ENCODE measurements at regions not wholly inside any gene's neighbourhood (a gene's known extent, or its start where the extent isn't known, plus 50 kb on each side); places are given as distances from the start of the nearest gene placed in this dataset.

DNA sequence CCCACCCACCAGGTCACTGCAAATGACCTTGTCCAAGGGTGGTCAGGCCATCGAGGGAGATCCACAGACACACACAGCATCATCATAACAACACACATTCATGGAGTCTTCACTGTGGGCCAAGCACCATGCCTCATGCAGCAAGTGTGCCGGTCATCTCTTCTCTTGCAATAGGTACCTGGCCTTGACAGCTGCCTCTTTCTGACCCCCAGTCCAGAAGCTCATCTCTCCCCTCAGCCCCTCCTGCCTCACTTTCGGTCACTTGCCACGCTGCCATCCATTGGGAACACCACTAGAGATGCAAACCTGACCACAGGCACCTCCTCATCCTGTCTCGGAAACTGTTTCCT, 75.9 kb downstream of the OAT start:
- Mint-ChIP-seq H3K27ac (ENCODE audit: unreplicated experiment) (no peak overlapping the region), H3K4me3 (ENCODE audit: unreplicated experiment) (no peak overlapping the region), H3K4me1 (ENCODE audit: low read depth, unreplicated experiment) (no peaks in the 10 kb centered on the region), H3K9me3 (ENCODE audit: unreplicated experiment) (no peaks in the 10 kb centered on the region), H3K36me3 (ENCODE audit: unreplicated experiment) (peaks cover 6% of the 10 kb centered on the region), H3K27me3 (ENCODE audit: unreplicated experiment) (peaks cover 5% of the 10 kb centered on the region)
- TF ChIP-seq, protein P1, sequence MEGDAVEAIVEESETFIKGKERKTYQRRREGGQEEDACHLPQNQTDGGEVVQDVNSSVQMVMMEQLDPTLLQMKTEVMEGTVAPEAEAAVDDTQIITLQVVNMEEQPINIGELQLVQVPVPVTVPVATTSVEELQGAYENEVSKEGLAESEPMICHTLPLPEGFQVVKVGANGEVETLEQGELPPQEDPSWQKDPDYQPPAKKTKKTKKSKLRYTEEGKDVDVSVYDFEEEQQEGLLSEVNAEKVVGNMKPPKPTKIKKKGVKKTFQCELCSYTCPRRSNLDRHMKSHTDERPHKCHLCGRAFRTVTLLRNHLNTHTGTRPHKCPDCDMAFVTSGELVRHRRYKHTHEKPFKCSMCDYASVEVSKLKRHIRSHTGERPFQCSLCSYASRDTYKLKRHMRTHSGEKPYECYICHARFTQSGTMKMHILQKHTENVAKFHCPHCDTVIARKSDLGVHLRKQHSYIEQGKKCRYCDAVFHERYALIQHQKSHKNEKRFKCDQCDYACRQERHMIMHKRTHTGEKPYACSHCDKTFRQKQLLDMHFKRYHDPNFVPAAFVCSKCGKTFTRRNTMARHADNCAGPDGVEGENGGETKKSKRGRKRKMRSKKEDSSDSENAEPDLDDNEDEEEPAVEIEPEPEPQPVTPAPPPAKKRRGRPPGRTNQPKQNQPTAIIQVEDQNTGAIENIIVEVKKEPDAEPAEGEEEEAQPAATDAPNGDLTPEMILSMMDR (IDR thresholded peaks at IDR 0.05; ENCODE audit: partially characterized antibody, unreplicated experiment), result no peak
- DNase-seq, result no peak

DNA sequence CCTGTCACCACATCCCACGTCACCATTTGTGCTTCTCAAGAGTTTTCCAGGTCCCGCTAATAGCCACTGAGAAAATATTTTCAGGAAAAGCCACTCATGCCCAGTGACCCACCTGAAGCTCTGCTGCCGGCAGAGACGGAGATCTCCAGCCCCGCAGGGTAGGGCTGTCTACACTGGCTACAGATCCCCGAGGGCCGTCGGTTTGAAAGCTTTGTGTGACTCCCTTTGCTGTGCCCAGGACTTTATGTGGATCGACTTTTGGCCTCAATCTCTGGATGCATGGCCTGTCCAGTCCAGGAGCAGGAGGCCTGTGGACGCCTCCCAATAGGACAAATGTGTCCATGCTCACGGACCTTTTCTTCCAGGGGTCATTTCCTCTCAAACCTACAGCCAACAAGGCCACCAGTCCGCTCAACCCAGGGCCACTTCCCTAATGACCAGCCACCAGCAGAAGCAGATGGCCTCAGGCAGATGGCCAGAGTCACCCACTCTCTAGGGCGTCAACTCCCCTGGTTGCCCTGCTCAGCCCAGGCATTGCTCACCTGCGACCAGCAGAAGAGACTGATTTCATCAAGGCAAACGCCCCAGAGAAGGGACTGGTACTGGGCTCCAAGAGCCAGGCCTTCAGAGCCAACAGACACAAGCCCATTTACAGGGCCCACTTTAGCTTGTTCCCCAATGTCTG, 76.4 kb downstream of the OAT start:
- H3K27ac Mint-ChIP-seq (ENCODE audit: unreplicated experiment), result no peak overlapping the region
- H3K36me3 Mint-ChIP-seq (ENCODE audit: unreplicated experiment), result peaks cover 8% of the 10 kb centered on the region
- DNase-seq, result no peak
- H3K4me3 Mint-ChIP-seq (ENCODE audit: unreplicated experiment), result no peak overlapping the region
- no peaks in the 10 kb centered on the region for H3K4me1 Mint-ChIP-seq (ENCODE audit: low read depth, unreplicated experiment)
- TF ChIP-seq, protein P1 (IDR thresholded peaks at IDR 0.05; ENCODE audit: partially characterized antibody, unreplicated experiment), result no peak
- peaks cover 5% of the 10 kb centered on the region for H3K27me3 Mint-ChIP-seq (ENCODE audit: unreplicated experiment)
- no peaks in the 10 kb centered on the region for H3K9me3 Mint-ChIP-seq (ENCODE audit: unreplicated experiment)

DNA sequence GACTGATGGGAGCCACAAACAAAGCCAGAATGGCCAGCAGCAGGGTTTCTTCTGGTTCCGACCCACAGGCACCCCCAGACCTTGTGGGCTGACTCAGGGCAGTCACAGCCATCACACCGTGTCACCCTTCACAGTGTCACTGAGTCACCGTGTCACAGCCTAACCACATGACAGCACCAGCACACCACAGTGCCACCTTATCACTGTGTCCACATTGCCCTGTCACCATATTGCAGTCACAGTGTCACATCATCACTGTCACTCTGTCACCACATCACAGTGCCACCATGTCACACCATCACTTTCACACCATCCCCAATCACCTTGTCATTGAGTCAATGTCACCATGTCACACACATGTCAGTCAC, 77.0 kb downstream of the OAT start:
- peaks cover 8% of the 10 kb centered on the region for H3K36me3 Mint-ChIP-seq (ENCODE audit: unreplicated experiment)
- TF ChIP-seq, protein P1 (IDR thresholded peaks at IDR 0.05; ENCODE audit: partially characterized antibody, unreplicated experiment), result no peak
- H3K27me3 Mint-ChIP-seq (ENCODE audit: unreplicated experiment), result peaks cover 5% of the 10 kb centered on the region
- no peak for DNase-seq
- no peaks in the 10 kb centered on the region for H3K4me1 Mint-ChIP-seq (ENCODE audit: low read depth, unreplicated experiment)
- no peak overlapping the region for H3K27ac Mint-ChIP-seq (ENCODE audit: unreplicated experiment)
- no peak overlapping the region for H3K4me3 Mint-ChIP-seq (ENCODE audit: unreplicated experiment)
- H3K9me3 Mint-ChIP-seq (ENCODE audit: unreplicated experiment), result no peaks in the 10 kb centered on the region

DNA sequence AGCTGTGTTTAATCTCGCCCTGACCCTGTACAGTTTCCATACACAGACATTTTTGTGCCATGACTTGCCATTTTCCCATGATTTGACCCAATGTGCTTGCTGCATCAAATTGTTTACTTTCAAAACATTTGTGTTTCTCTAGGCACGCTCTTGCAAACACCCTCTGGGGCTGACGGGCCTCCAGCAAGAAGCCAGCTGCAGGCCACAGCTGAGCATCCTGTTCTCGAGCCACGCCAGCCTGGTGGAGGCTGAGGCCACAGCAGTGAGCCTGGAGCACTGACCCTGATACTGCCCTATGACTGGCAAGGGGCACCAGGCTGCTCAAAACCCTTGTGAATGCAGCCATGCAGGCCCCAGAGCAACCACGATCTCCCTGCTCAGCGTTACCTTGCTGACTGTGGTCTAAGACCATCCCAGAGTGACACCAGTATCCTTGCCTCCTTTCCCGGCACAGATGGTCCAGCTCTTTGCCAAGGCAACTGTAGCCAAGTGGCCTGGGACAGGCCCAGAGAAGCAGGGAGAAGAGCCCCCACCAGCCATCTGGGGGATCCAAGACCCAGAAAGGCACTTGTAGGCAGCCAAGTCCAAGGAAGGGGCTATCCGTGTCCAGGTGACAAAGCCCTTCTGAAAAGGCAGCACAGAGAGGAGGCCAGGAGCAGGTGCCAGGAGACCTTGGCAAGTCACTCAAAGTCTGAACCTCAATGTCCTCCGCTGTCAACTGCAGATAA, 78.5 kb downstream of the OAT start:
- TF ChIP-seq, protein P1 (IDR thresholded peaks at IDR 0.05; ENCODE audit: partially characterized antibody, unreplicated experiment), result no peak
- Mint-ChIP-seq H3K9me3 (ENCODE audit: unreplicated experiment) (peaks cover 3% of the 10 kb centered on the region), H3K27ac (ENCODE audit: unreplicated experiment) (no peak overlapping the region), H3K27me3 (ENCODE audit: unreplicated experiment) (peaks cover 5% of the 10 kb centered on the region), H3K36me3 (ENCODE audit: unreplicated experiment) (peaks cover 14% of the 10 kb centered on the region), H3K4me3 (ENCODE audit: unreplicated experiment) (no peak overlapping the region), H3K4me1 (ENCODE audit: low read depth, unreplicated experiment) (no peaks in the 10 kb centered on the region)
- no peak for DNase-seq
